ENCODE measurements at regions not wholly inside any gene's neighbourhood (a gene's known extent, or its start where the extent isn't known, plus 50 kb on each side); places are given as distances from the start of the nearest gene placed in this dataset.

- no peak overlapping the region for H3K27ac Mint-ChIP-seq
- no peaks in the 10 kb centered on the region for H3K27me3 ChIP-seq (ENCODE audit: insufficient read depth)
- peaks cover 7% of the 10 kb centered on the region; the same call in 1 of the 2 replicates for H3K9me2 ChIP-seq (ENCODE audit: insufficient read depth)
- H3K4me1 Mint-ChIP-seq, result peaks cover 6% of the 10 kb centered on the region; the same call in 2 of the 3 replicates
- H3K9me3 Mint-ChIP-seq, result no peaks in the 10 kb centered on the region; the same call in 2 of the 3 replicates
- no peak overlapping the region for H3K4me2 ChIP-seq
- no peak overlapping the region for H3K27ac ChIP-seq (ENCODE audit: low read depth)
- TF ChIP-seq ZNF114 (CRISPR knock-in tag; IDR thresholded peaks at IDR 0.05) (no peak), STAT1 (IDR thresholded peaks at IDR 0.05; ENCODE audit: unreplicated experiment) (no peak), REST (IDR thresholded peaks at IDR 0.05; ENCODE audit: unreplicated experiment) (no peak), ZNF462 (CRISPR knock-in tag; IDR thresholded peaks at IDR 0.05) (no peak), JUNB (IDR thresholded peaks at IDR 0.05; ENCODE audit: unreplicated experiment) (no peak), NANOG (IDR thresholded peaks at IDR 0.05; ENCODE audit: borderline replicate concordance) (no peak), EZH2phosphoT487 (IDR thresholded peaks at IDR 0.05; ENCODE audit: unreplicated experiment) (no peak), ETS1 (IDR thresholded peaks at IDR 0.05) (no peak), EZH2 (IDR thresholded peaks at IDR 0.05; ENCODE audit: low read depth, unreplicated experiment) (no peak), CREB1 (CRISPR knock-in tag; IDR thresholded peaks at IDR 0.05; ENCODE audit: low read depth) (no peak), POLR2AphosphoS5 (IDR thresholded peaks at IDR 0.05; ENCODE audit: low read depth) (no peak), CTCF (conservative IDR thresholded peaks at IDR 0.05; ENCODE audit: low read depth in 2 of 2) (no peak), ZNF331 (CRISPR knock-in tag; IDR thresholded peaks at IDR 0.05; ENCODE audit: low read depth) (no peak)
- DNase-seq (ENCODE audit: low spot score) (no peak), ATAC-seq (no peak)
- H2AFZ ChIP-seq, result no peak overlapping the region
- peaks cover 1% of the 10 kb centered on the region for H3K27me3 Mint-ChIP-seq (ENCODE audit: insufficient read depth, low read depth, poor library complexity)
- no peaks in the 10 kb centered on the region for H3K79me2 ChIP-seq (replicated peaks; ENCODE audit: insufficient read depth)
- no peaks in the 10 kb centered on the region for H3K36me3 ChIP-seq (ENCODE audit: insufficient read depth)
- no peaks in the 10 kb centered on the region for H3F3A ChIP-seq (replicated peaks; ENCODE audit: low read depth)
- no peak overlapping the region for H3K4me3 Mint-ChIP-seq
- peaks cover 2% of the 10 kb centered on the region; the same call in 1 of the 2 replicates for H3K4me1 ChIP-seq (ENCODE audit: insufficient read depth)
- H3K36me3 Mint-ChIP-seq (ENCODE audit: low read depth), result peaks cover 2% of the 10 kb centered on the region; the same call in 1 of the 3 replicates
- no peaks in the 10 kb centered on the region for H4K20me1 ChIP-seq (replicated peaks; ENCODE audit: insufficient read depth)
- H3K4me3 ChIP-seq, result no peak overlapping the region
Observed at GRCh38 chr2:187233811-187234210, 214.2 kb downstream of the CALCRL start.

All from GM23338 (cell line).